HG03025 (cell line): ENCODE measurements at regions not wholly inside any gene's neighbourhood (a gene's known extent, or its start where the extent isn't known, plus 50 kb on each side); places are given as distances from the start of the nearest gene placed in this dataset.
A peak's percentile ranks its signal among the peaks of the same experiment; 100 is the strongest.
"Not testable (repeated sequence)": the region's sequence is repeated elsewhere in the genome, so short reads cannot be mapped to it uniquely, and the experiment has no call there.

Source experiments
- ATAC-seq: cut with Tn5 transposase; IDR thresholded peaks from one replicate; pipeline ENCODE4 v1.9.1; 2021; ENCODE audit warnings: mild to moderate bottlenecking, moderate library complexity; ENCODE audit not compliant: unreplicated experiment, low FRiP score

GRCh38 chr16:16988963-16989362 lies 481.8 kb downstream of the XYLT1 start:
- no peak for ATAC-seq

- ATAC-seq, result no peak
These were observed 481.4 kb downstream of the XYLT1 start for GRCh38 chr16:16989368-16989767.

DNA sequence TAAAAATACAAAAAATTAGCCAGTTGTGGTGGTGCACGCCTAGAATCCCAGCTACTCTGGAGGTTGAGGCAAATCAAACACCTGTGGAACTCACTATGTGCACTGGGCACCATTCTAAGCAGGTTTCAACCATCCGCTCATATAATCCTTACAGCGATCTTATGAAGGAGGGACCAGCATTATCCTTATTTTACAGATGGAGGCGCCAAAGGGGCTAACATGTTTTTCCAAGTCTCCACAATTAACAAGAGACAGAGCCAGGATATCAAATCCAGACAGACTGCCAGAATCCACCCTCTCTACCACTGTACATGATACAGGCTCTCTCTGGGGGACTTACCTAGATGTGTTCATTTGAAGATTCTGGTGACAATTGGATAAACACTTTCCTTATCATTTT lies 479.0 kb downstream of the XYLT1 start:
- ATAC-seq, result no peak

DNA sequence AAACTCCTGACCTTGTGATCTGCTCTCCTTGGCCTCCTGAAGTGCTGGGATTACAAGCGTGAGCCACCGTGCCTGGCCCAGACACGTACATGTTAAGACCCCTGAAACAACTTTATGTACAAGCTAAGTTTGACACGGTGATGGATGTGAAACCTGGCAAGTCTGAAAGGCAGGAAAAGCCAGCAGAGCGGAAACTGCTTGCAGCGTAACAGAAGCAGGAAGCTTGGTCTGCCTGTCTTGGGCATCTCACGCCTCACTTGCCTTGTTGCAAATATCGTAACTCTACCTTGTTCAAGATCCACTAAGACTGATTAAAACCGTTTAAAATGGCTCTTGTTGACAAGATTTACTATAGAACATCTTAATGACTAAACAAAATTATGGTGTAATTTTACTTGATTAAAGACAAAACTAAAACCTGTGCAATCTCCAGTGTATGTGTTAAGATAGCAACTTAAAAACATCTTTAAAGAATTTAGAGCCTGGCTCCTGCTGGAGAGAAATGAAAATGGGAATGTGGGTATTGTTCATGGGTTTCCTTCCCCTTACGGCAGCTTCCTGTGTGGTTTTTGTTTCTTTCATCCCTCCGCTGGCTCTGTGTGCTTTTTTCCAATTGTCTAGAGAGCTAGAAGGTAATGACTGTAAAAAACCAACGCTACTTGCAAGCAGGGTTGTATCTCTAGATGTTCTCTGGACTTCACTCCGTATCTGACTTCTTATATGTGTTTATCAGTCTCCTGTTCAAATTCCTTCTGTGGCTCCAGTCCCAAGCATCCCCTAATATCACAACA lies 477.6 kb downstream of the XYLT1 start:
- ATAC-seq, result no peak

GRCh38 chr16:16994831-16995230 lies 475.9 kb downstream of the XYLT1 start:
- ATAC-seq, result no peak

DNA sequence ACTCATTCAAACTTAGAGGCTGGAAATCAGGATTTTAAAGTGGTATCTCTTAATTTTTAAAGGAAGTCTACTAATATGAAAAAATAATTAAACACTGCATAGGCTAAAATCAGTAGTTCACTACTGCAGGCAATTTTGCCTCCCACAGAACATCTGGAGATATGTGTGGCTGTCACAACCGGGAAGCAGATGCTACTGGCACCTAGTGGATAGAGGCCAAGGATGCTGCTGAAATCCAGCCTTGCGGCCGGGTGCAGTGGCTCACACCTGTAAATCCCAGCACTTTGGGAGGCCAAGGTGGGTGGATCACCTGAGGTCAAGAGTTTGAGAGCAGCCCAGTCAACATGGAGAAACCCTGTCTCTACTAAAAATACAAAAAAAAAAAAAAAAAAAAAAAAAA lies 473.9 kb downstream of the XYLT1 start:
- no peak for ATAC-seq

GRCh38 chr16:16997349-16997748 lies 473.4 kb downstream of the XYLT1 start:
- no peak for ATAC-seq

DNA sequence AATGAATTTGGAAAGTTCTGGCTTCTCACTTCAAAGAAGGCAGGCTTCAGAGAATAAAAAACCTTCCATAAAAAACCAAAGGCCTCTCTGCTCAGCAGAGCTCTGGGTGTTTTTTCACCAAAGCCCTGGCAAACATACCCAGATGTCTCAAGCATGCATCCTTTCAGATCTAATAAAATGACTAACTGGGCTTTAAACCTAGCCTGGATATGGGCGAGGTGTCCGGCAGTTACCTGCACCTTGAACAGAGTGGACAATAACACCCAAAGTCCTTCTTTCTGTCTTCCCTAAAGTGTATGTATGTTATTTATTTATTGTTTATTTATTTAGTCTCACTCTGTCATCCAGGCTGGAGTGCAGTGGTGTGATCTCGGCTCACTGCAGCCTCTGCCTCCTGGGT lies 469.3 kb downstream of the XYLT1 start:
- ATAC-seq, result no peak

DNA sequence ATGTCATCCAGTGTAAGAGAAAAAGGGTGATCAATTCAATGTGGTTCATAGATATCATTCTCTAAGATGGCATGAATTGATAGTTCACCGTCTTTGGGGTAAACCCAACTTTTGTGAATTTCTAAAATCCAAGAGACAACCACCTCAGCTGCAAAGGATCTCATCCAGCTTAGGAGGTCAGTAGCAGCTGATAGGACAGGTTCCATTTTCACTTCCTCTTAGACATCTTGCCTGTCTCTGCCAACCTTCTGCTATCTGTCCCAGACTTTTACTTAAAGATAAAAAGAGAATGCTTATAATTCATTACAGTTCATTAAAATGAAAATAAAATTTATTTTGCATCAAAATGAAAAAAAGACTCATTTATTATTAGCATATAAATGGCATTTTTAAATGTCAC lies 468.2 kb downstream of the XYLT1 start:
- ATAC-seq, result no peak

DNA sequence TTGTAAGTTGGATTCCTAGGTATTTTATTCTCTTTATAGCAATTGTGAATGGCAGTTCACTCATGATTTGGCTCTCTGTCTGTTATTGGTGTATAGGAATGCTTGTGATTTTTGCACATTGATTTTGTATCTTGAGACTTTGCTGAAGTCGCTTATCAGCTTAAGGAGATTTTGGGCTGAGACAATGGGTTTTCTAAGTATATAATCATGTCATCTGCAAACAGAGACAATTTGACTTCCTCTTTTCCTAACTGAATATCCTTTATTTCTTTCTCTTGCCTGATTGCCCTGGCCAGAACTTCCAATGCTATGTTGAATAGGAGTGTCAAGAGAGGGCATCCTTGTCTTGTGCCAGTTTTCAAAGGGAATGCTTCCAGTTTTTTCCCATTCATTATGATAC lies 464.8 kb downstream of the XYLT1 start:
- ATAC-seq, result not testable (repeated sequence)

DNA sequence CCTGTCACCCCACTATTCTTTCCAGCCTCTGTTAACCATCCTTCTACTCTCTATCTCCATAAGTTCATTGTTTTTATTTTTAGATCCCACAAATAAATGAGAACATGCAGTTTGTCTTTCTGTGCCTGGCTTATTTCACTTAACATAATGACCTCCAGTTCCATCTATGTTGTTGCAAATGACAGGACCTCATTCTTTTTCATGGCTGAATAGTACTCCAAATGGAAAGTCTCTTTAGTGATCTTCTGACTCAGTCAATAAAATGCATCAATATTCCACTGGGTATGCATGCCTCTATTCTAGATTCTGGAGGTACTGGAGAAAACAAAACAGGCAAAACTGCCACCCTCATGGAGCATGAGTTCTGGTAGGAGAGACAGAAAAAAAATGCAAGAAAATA lies 459.0 kb downstream of the XYLT1 start:
- no peak for ATAC-seq

- no peak for ATAC-seq
These were observed 457.7 kb downstream of the XYLT1 start for GRCh38 chr16:17013038-17013437.

DNA sequence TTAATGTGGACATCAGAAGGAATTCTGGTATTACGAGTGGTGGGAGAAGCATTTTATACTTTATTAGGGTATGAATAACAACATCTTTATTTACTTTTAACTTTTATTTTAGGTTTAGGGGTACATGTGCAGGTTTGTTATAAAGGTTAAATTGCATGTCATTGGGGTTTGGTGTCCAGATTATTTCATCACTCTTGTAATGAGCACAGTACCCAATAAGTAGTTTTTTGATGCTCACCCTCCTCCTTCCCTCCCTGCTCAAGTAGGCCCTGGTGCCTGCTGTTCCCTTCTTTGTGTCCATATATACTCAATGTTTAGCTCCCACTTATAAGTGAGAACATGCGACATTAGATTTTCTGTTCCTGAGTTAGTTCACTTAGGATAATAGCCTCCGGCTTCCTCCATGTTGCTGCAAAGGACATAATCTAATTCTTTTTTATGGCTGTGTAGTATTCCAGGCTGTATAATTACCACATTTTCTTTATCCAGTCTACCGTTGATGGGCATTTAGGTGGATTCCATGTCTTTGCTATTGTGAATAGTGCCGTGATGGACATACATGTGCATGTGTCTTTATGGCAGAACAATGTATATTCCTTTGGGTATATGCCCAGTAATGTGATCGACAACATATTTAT lies 456.2 kb downstream of the XYLT1 start:
- ATAC-seq, result no peak

GRCh38 chr16:17015702-17016101 lies 455.1 kb downstream of the XYLT1 start:
- ATAC-seq, result no peak

- no peak for ATAC-seq
These were observed 453.3 kb downstream of the XYLT1 start for GRCh38 chr16:17017442-17017841.

- ATAC-seq, result no peak
These were observed 452.2 kb downstream of the XYLT1 start for GRCh38 chr16:17018585-17018939.

- no peak for ATAC-seq
These were observed 451.4 kb downstream of the XYLT1 start for GRCh38 chr16:17019366-17019765.

- no peak for ATAC-seq
These were observed 447.2 kb downstream of the XYLT1 start for GRCh38 chr16:17023606-17024005.

GRCh38 chr16:17024514-17024913 lies 446.2 kb downstream of the XYLT1 start:
- no peak for ATAC-seq

DNA sequence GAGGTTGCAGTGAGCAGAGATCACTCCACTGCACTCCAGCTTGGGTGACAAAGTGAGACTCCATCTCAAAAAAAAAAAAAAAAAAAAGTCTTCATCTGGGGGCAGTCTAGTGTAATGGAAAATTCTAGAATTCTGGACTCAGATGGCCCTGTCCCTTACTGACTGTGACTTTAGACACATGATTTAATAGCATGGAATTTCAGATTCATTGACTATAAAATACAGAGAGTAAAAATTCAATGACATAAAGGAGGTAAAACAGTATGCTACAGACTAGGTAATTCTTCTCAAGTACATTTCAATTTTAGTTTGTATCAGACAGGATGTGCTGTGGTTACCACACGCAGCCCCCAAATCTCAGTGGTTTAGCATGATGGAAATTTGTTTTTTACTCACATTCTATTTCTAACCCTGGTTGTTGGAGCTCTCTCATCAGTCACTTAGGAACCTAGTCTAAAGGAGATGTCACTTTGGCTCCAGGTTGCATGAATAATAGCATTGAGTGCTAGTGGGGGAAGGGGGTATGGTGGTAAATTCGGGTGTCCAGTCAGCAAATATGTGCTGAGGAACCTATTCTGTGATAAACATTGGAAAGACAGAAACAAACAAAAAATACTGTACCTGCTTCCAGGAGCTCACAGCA lies 444.0 kb downstream of the XYLT1 start:
- ATAC-seq, result peak; percentile 68

- ATAC-seq, result no peak
These were observed 443.2 kb downstream of the XYLT1 start for GRCh38 chr16:17027488-17028129.
